GM23248 (cell line): ENCODE measurements at regions not wholly inside any gene's neighbourhood (a gene's known extent, or its start where the extent isn't known, plus 50 kb on each side); places are given as distances from the start of the nearest gene placed in this dataset.

Experiments
- DNase-seq: peaks from one replicate; pipeline ENCODE4 v3.0.0-alpha.2; 2015
- H2AFZ ChIP-seq: fragments of 200-600 bp; sonication (generic); 2 replicates; pipeline ENCODE4 v1.6.1; 2016; ENCODE audit warnings: antibody characterized with exemption
- H3F3A ChIP-seq: fragments of 200-600 bp; sonication (generic); 2 replicates; pipeline ENCODE4 v1.6.1; 2016; ENCODE audit warnings: mild to moderate bottlenecking, antibody characterized with exemption, mixed run types; ENCODE audit not compliant: insufficient read depth
- H3K27ac ChIP-seq: fragments of 200-600 bp; sonication (generic); 2 replicates; pipeline ENCODE4 v1.5.1; 2016; ENCODE audit warnings: mild to moderate bottlenecking
- H3K27me3 ChIP-seq: fragments of 200-600 bp; sonication (generic); replicated peaks from 2 replicates; pipeline ENCODE4 v1.6.1; 2016; ENCODE audit warnings: mild to moderate bottlenecking; ENCODE audit not compliant: insufficient read depth
- H3K36me3 ChIP-seq: fragments of 200-600 bp; sonication (generic); 2 replicates; pipeline ENCODE4 v1.6.1; 2016; ENCODE audit warnings: low read depth, mild to moderate bottlenecking
- H3K4me1 ChIP-seq: fragments of 200-600 bp; sonication (generic); 2 replicates; pipeline ENCODE4 v1.6.1; 2016; ENCODE audit warnings: mild to moderate bottlenecking; ENCODE audit not compliant: insufficient read depth
- H3K4me2 ChIP-seq: fragments of 200-600 bp; sonication (generic); one replicate; pipeline ENCODE4 v1.6.1; 2016; ENCODE audit warnings: mild to moderate bottlenecking; ENCODE audit not compliant: unreplicated experiment
- H3K4me3 ChIP-seq: fragments of 200-600 bp; sonication (generic); 2 replicates; pipeline ENCODE4 v1.5.1; 2016; ENCODE audit warnings: mild to moderate bottlenecking
- H3K79me2 ChIP-seq: fragments of 200-600 bp; sonication (generic); 2 replicates; pipeline ENCODE4 v1.6.1; 2016; ENCODE audit warnings: mild to moderate bottlenecking; ENCODE audit not compliant: insufficient read depth
- H3K9ac ChIP-seq: fragments of 200-600 bp; sonication (generic); 2 replicates; pipeline ENCODE4 v1.6.1; 2016; ENCODE audit warnings: mild to moderate bottlenecking
- H3K9me2 ChIP-seq: fragments of 200-600 bp; sonication (generic); 2 replicates; pipeline ENCODE4 v1.6.1; 2016; ENCODE audit warnings: mixed run types, mild to moderate bottlenecking, moderate library complexity; ENCODE audit not compliant: insufficient read depth
- H3K9me3 ChIP-seq: fragments of 200-600 bp; sonication (generic); one replicate; pipeline ENCODE4 v1.6.1; 2017; ENCODE audit warnings: low read depth
- H4K20me1 ChIP-seq: fragments of 200-600 bp; sonication (generic); 2 replicates; pipeline ENCODE4 v1.6.0; 2016; ENCODE audit not compliant: insufficient read depth
- EZH2 ChIP-seq: fragments of 200-600 bp; sonication (generic); IDR thresholded peaks from 2 replicates; pipeline ENCODE4 v1.6.1; 2018; ENCODE audit warnings: antibody characterized with exemption, mild to moderate bottlenecking; ENCODE audit not compliant: insufficient read depth, poor library complexity, severe bottlenecking
- EZH2phosphoT487 ChIP-seq: fragments of 200-600 bp; sonication (generic); IDR thresholded peaks from 2 replicates; pipeline ENCODE4 v1.6.1; 2018; ENCODE audit warnings: antibody characterized with exemption, moderate library complexity, mild to moderate bottlenecking, low read depth; ENCODE audit not compliant: insufficient read depth
- WGBS, 2 experiments: methylation state at CpG; one replicate each; pipeline ENCODE4 v1.1.6; 2015 to 2017; ENCODE audit warnings: low lambda C conversion rate in 2 of 2, low coverage in 1 of 2; ENCODE audit errors: missing lambda C conversion rate in 2 of 2; 5-methylcytosine and 5-hydroxymethylcytosine counted together
- in situ Hi-C: fragments of 300-500 bp; cut with MboI; formaldehyde crosslinking; loops from 2 replicates; pipeline ENCODE4 v1.15.0; 2020

- H3K9me2 ChIP-seq = no peaks in the 10 kb centered on the region
- no peak overlapping the region for H3K4me2 ChIP-seq
- H3K4me3 ChIP-seq = no peak overlapping the region
- no peaks in the 10 kb centered on the region for H3K79me2 ChIP-seq
- in situ Hi-C loops = no loop called here
- no peak for TF ChIP-seq EZH2phosphoT487
- TF ChIP-seq EZH2 = no peak
- no peak overlapping the region for H3K9ac ChIP-seq
- H4K20me1 ChIP-seq = no peaks in the 10 kb centered on the region
- no peaks in the 10 kb centered on the region for H3K36me3 ChIP-seq
- no peaks in the 10 kb centered on the region for H3K4me1 ChIP-seq
- no peaks in the 10 kb centered on the region for H3K9me3 ChIP-seq
- no peak overlapping the region for H2AFZ ChIP-seq
- no peak overlapping the region for H3K27ac ChIP-seq
- WGBS, 2 experiments = 2 to 5% methylated on average over 4 of the region's 4 CpGs
- no peaks in the 10 kb centered on the region for H3K27me3 ChIP-seq
- no peaks in the 10 kb centered on the region for H3F3A ChIP-seq
- no peak for DNase-seq
Measured at GRCh38 chr13:53513226-53513625, 484.6 kb downstream of the OLFM4 start.

- Histone ChIP-seq H3K36me3 (no peaks in the 10 kb centered on the region), H3K79me2 (no peaks in the 10 kb centered on the region), H3K4me1 (no peaks in the 10 kb centered on the region), H3K4me3 (no peak overlapping the region), H3K9ac (no peak overlapping the region), H4K20me1 (no peaks in the 10 kb centered on the region), H3F3A (no peaks in the 10 kb centered on the region), H3K27me3 (no peaks in the 10 kb centered on the region), H2AFZ (no peak overlapping the region), H3K4me2 (no peak overlapping the region), H3K27ac (no peak overlapping the region), H3K9me2 (no peaks in the 10 kb centered on the region), H3K9me3 (no peaks in the 10 kb centered on the region)
- TF ChIP-seq EZH2phosphoT487 = no peak
- no peak for TF ChIP-seq EZH2
- DNase-seq = no peak
- in situ Hi-C loops = no loop called here
Measured at GRCh38 chr13:53520132-53520531, 491.5 kb downstream of the OLFM4 start.

DNA sequence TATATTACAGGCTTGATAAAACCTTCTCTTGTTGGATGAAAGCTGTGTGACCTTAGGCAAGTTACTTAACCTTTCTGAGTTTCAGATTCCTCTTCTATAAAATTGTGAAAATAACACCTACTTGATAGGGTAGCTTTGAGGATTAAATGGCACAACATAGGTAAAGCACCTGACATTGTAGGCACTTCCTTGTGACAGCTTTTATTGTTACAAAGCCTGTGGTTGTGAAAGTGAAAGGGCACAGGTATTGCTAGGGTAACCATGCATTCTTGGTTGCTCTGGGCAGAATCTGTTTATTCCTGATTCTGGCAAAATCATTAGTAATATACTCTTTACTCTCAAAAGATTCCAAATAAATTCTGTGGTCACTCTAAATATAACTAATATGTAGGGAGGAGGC, 493.4 kb downstream of the OLFM4 start:
- H3K36me3 ChIP-seq = no peaks in the 10 kb centered on the region
- in situ Hi-C loops = no loop called here

GRCh38 chr13:53537586-53537985, 509.0 kb downstream of the OLFM4 start:
- Histone ChIP-seq H3K4me2 (no peak overlapping the region), H3K4me3 (no peak overlapping the region), H3K27me3 (no peaks in the 10 kb centered on the region), H3K9ac (no peak overlapping the region), H4K20me1 (no peaks in the 10 kb centered on the region), H3K27ac (no peak overlapping the region), H3K9me2 (no peaks in the 10 kb centered on the region), H3F3A (no peaks in the 10 kb centered on the region), H2AFZ (no peak overlapping the region), H3K4me1 (no peaks in the 10 kb centered on the region), H3K79me2 (no peaks in the 10 kb centered on the region), H3K36me3 (no peaks in the 10 kb centered on the region), H3K9me3 (peaks cover 5% of the 10 kb centered on the region)
- WGBS, 2 experiments = 15 to 27% methylated on average over 1 of the region's 1 CpG
- in situ Hi-C loops = no loop called here
- TF ChIP-seq EZH2phosphoT487 (no peak), EZH2 (no peak)
- DNase-seq = no peak

More for the DNA sequence above, 493.4 kb downstream of the OLFM4 start:
- no peak for DNase-seq
- Histone ChIP-seq H3F3A (no peaks in the 10 kb centered on the region), H3K27ac (no peak overlapping the region), H3K27me3 (no peaks in the 10 kb centered on the region), H3K9ac (no peak overlapping the region), H3K4me1 (no peaks in the 10 kb centered on the region), H3K4me3 (no peak overlapping the region), H3K79me2 (no peaks in the 10 kb centered on the region), H3K9me3 (no peaks in the 10 kb centered on the region), H2AFZ (no peak overlapping the region), H4K20me1 (no peaks in the 10 kb centered on the region), H3K9me2 (no peaks in the 10 kb centered on the region), H3K4me2 (no peak overlapping the region)
- TF ChIP-seq EZH2 (no peak), EZH2phosphoT487 (no peak)

DNA sequence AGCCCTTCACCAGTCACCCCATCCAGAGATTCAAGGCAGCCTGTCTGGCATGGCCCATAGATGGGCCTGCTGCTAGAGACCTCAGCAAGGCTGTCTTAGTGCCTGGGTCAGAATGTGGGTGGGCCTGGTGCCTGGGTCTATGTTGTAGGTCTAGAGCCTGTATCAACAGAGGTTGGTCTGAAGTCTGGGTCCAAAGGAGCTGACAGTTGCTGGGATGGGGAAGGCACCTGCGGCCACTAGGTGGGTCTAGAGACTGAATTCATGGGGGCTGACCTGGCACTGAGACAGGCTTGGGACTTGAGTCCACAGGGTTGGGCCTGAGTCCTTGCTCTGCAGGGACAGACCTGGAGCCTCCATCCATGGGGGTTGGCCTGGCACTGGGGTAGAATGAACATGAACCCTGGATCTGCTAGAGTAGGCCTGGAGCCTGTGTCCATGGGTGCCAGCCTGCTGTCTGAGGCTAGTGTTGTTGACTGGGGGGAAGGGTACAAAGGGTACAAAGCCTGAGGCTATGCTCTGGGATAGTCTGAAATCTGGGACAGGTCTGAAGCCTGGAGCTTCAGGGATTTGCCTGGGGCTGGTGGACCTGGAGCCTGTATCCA, 516.8 kb downstream of the OLFM4 start:
- H3K9me3 ChIP-seq = no peaks in the 10 kb centered on the region
- no peak for DNase-seq
- no peaks in the 10 kb centered on the region for H3K4me1 ChIP-seq
- H4K20me1 ChIP-seq = no peaks in the 10 kb centered on the region
- 8 to 38% methylated on average over 1 of the region's 1 CpG for WGBS, 2 experiments
- in situ Hi-C loops = no loop called here
- H3K79me2 ChIP-seq = no peaks in the 10 kb centered on the region
- TF ChIP-seq EZH2phosphoT487 (no peak), EZH2 (no peak)
- no peaks in the 10 kb centered on the region for H3K36me3 ChIP-seq
- no peak overlapping the region for H2AFZ ChIP-seq
- no peaks in the 10 kb centered on the region for H3K27me3 ChIP-seq
- no peak overlapping the region for H3K4me2 ChIP-seq
- H3K9ac ChIP-seq = no peak overlapping the region
- no peak overlapping the region for H3K4me3 ChIP-seq
- H3K9me2 ChIP-seq = no peaks in the 10 kb centered on the region
- H3F3A ChIP-seq = no peaks in the 10 kb centered on the region
- no peak overlapping the region for H3K27ac ChIP-seq
